HUES6 (cell line): ENCODE measurements at regions not wholly inside any gene's neighbourhood (a gene's known extent, or its start where the extent isn't known, plus 50 kb on each side); places are given as distances from the start of the nearest gene placed in this dataset.

Source experiments
- H3K27ac ChIP-seq: 2 replicates; pipeline ENCODE4 v1.7.0; 2013; ENCODE audit warnings: low read depth, mild to moderate bottlenecking, low read length, inconsistent platforms
- H3K27me3 ChIP-seq: 2 replicates; pipeline ENCODE4 v1.6.1; 2013; ENCODE audit warnings: low read length; ENCODE audit not compliant: control insufficient read depth, insufficient read depth
- H3K36me3 ChIP-seq: 2 replicates; pipeline ENCODE4 v1.6.1; 2013; ENCODE audit warnings: low read length; ENCODE audit not compliant: control insufficient read depth, insufficient read depth
- H3K4me1 ChIP-seq: 2 replicates; pipeline ENCODE4 v1.6.1; 2013; ENCODE audit warnings: low read length; ENCODE audit not compliant: control insufficient read depth, insufficient read depth
- H3K4me3 ChIP-seq: 2 replicates; pipeline ENCODE4 v1.5.1; 2013; ENCODE audit warnings: low read depth, low read length
- H3K9ac ChIP-seq: one replicate; pipeline ENCODE4 v1.6.1; 2013; ENCODE audit warnings: mild to moderate bottlenecking, low read length
- H3K9me3 ChIP-seq: 2 replicates; pipeline ENCODE4 v1.6.1; 2013; ENCODE audit warnings: low read depth, low read length; ENCODE audit not compliant: control insufficient read depth, insufficient read depth

DNA sequence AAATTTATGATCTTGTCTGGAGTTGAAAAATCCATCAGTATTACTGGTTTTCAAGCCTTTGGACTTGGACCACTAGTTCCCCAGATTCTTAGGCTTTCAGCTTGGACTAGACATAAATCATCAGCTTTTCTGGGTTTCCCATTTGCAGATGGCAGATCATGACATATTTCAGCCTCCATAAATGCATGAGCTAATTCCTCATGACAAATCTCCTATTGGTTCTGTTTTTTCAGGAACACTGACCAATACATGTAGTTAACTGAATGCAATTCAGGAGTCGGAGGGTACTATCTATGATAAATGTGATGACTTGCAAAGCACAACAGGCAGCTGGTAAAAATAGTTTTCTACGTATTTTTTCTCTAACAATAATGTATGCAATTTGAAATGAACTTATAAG is 635.6 kb downstream of the TRAM1L1 start:
- H3K27me3 ChIP-seq = no peaks in the 10 kb centered on the region
- no peaks in the 10 kb centered on the region for H3K9me3 ChIP-seq
- no peak overlapping the region for H3K4me3 ChIP-seq
- no peak overlapping the region for H3K27ac ChIP-seq
- H3K4me1 ChIP-seq = no peaks in the 10 kb centered on the region
- no peaks in the 10 kb centered on the region for H3K36me3 ChIP-seq
- no peak overlapping the region for H3K9ac ChIP-seq

DNA sequence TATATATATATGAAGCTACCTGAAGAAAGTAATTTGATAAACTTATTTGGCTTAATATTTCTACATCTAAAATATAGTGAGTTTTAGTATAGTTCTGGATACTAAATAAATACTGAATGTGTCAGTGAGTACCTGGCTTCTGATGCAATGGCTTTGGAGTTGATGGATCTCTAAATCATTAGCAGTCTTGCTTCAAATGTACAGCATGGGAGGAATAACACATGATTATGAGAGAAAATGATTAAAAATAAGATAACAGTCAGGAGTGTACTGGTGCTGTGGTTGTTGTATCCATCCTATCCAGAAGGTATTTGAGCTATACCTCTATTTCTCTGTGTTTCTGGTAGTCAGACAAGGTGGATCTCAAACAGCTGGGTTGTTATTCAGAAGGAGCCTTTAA is 641.3 kb downstream of the TRAM1L1 start:
- H3K27me3 ChIP-seq = no peaks in the 10 kb centered on the region
- no peaks in the 10 kb centered on the region for H3K36me3 ChIP-seq
- no peak overlapping the region for H3K27ac ChIP-seq
- H3K4me3 ChIP-seq = no peak overlapping the region
- H3K4me1 ChIP-seq = no peaks in the 10 kb centered on the region
- H3K9ac ChIP-seq = no peak overlapping the region
- 0 out of 2 replicates have a peak, but pooled peaks cover 3% of the 10 kb centered on the region for H3K9me3 ChIP-seq

DNA sequence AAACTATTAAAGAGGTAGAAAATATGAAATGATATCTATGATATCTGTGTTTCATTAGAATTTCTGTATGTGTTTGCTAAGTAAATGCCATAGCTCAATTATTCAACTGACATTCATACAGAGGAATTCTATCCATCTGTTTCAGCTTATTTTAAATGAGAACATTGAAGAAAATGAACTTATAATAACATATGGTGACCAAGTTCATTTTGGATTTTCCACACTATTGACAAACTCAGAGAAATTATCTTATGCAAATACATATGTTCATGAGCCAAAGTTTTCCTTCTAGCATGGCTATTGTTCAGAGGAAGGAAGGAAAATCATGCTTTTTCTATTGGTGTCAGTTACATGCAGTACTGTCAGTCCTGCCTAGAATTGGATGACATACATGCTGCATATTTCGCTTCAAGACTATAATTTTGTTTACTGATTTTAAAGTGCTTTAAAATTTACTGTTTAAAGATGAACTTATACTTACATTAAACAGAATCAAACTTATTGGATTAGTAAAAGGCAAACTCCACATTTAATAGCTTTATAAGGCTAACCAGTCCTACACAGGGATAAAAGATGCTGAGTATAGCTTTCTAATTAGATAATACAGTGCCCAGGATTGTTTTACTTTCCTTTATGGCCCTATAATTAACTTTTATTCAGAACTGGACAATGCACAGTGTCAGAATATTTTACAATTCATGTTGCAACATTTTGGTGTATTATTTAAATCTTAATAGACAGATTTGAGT is 646.2 kb downstream of the TRAM1L1 start:
- no peaks in the 10 kb centered on the region for H3K4me1 ChIP-seq
- 0 out of 2 replicates have a peak, but pooled peaks cover 3% of the 10 kb centered on the region for H3K9me3 ChIP-seq
- no peak overlapping the region for H3K27ac ChIP-seq
- H3K4me3 ChIP-seq = no peak overlapping the region
- no peak overlapping the region for H3K9ac ChIP-seq
- no peaks in the 10 kb centered on the region for H3K27me3 ChIP-seq
- no peaks in the 10 kb centered on the region for H3K36me3 ChIP-seq

DNA sequence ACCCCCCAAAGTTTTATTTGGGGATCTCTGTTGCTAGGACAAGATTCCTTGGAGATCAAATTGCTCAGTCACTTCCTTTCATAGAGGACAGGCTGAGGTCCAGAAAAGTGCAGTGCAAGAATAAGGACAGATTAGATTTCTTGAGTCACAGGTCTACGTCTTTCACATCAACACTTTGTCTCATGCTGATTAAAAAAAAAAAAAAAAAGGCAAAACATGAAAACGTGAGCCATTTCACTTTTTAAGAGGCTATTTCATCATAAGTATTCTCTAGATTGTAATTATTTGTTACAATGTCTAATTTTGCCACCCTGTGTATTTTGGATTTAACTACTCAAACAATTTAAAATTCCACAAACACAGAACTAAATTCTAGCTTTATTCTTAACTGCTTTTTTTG is 647.0 kb downstream of the TRAM1L1 start:
- H3K9ac ChIP-seq = no peak overlapping the region
- H3K9me3 ChIP-seq = 0 out of 2 replicates have a peak, but pooled peaks cover 3% of the 10 kb centered on the region
- no peaks in the 10 kb centered on the region for H3K36me3 ChIP-seq
- no peak overlapping the region for H3K4me3 ChIP-seq
- no peaks in the 10 kb centered on the region for H3K27me3 ChIP-seq
- no peaks in the 10 kb centered on the region for H3K4me1 ChIP-seq
- no peak overlapping the region for H3K27ac ChIP-seq

DNA sequence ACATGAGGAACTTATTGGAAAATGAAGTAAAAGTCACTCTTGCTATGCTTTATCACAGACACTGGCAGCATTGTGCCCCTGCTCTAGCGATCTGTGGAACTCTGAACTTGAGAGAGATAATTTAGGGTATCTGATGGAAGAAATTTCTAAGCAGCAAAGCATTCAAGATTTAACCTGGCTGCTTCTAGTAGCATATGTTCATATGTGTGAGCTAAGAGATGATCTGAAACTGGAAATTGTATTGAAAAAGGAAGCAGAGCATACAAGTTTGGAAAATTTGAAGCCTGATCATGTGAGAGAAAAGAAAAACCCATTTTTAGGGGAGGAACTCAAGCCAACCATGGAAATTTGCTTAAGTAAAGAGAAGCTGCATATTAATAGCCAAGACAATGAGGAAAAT is 657.7 kb downstream of the TRAM1L1 start:
- no peak overlapping the region for H3K4me3 ChIP-seq
- no peaks in the 10 kb centered on the region for H3K36me3 ChIP-seq
- no peak overlapping the region for H3K27ac ChIP-seq
- H3K4me1 ChIP-seq = no peaks in the 10 kb centered on the region
- H3K9ac ChIP-seq = no peak overlapping the region
- peaks cover 10% of the 10 kb centered on the region for H3K9me3 ChIP-seq
- no peaks in the 10 kb centered on the region for H3K27me3 ChIP-seq

DNA sequence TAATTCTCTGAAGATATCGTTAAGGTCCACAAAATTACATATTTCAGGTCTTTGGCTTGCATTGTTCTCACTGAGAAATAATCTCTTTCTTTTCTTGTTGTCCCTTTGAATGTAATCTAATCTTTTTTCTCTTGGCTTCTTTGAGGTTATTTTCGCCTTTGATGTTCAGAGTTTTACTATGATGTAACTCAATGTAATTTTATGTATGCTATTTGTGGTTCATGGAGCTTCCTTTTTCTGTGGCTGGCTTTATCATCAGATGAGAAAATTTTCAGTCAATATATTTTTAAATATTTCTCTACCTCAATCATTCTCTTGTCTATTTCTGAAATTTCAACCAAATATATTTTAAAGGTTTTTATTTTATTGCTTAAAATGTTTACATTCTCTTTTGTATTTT is 672.2 kb downstream of the TRAM1L1 start:
- no peaks in the 10 kb centered on the region for H3K9me3 ChIP-seq
- H3K36me3 ChIP-seq = no peaks in the 10 kb centered on the region
- no peak overlapping the region for H3K4me3 ChIP-seq
- no peaks in the 10 kb centered on the region for H3K4me1 ChIP-seq
- H3K27me3 ChIP-seq = no peaks in the 10 kb centered on the region
- no peak overlapping the region for H3K27ac ChIP-seq
- H3K9ac ChIP-seq = no peak overlapping the region

DNA sequence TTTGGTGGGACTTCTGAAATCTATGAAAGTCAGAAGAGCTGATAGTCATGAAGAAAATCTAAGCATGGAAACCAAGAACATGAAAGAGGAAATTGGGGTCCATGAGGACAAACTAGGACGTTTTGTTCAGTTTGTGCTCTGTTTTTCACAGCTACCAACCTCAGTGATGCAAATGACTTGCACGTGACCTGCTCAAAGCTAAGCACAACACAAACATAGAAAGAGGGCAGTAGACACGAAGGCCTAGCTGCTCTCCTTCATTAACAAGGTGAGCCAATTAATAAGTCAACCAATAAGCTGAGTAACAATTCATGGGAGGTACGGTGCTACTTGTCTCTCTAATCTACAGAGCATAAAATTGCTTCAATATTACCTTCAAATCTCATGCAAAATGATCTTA is 684.1 kb downstream of the TRAM1L1 start:
- H3K4me1 ChIP-seq = peaks cover 12% of the 10 kb centered on the region
- H3K9ac ChIP-seq = no peak overlapping the region
- no peaks in the 10 kb centered on the region for H3K27me3 ChIP-seq
- H3K27ac ChIP-seq = no peak overlapping the region
- H3K9me3 ChIP-seq = no peaks in the 10 kb centered on the region
- no peak overlapping the region for H3K4me3 ChIP-seq
- no peaks in the 10 kb centered on the region for H3K36me3 ChIP-seq

DNA sequence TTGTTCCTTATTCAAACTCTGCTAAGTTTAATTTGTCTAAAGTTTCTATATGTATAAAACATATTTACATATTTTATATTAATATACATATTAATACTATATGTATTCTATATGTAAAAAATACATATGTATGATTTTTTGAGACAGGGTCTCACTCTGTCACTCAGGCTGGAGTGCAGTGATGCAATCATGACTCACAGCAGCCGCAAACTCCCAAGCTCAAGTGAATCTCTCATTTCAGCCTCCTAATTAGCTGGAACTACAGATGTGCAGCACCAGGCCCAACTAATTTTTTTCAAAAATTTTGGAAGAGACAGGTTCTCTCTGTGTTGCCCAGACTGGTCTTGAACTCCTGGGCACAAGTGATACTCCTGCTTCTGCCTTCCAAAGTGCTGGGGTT is 684.9 kb downstream of the TRAM1L1 start:
- no peak overlapping the region for H3K9ac ChIP-seq
- H3K27ac ChIP-seq = no peak overlapping the region
- H3K4me1 ChIP-seq = peaks cover 16% of the 10 kb centered on the region
- no peak overlapping the region for H3K4me3 ChIP-seq
- H3K27me3 ChIP-seq = no peaks in the 10 kb centered on the region
- no peaks in the 10 kb centered on the region for H3K36me3 ChIP-seq
- no peaks in the 10 kb centered on the region for H3K9me3 ChIP-seq

DNA sequence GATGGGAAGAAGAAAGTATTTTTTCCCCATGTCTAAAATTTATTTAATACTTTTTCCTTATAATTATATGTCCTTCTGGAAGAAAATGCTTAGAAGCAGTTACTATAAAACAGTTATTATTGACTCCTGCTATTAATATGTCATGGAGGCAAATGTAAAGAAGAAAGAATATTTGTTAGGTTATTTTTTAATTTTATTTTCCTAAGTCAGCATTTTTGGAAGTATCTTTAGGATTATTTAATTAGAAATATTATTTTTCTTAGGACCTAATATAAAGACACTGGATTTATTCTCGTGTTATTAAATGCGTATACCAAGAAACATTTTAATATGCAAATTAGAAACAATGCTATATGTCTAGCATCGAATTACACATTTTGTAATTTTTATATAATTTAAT is 687.7 kb downstream of the TRAM1L1 start:
- no peak overlapping the region for H3K27ac ChIP-seq
- no peaks in the 10 kb centered on the region for H3K9me3 ChIP-seq
- H3K36me3 ChIP-seq = no peaks in the 10 kb centered on the region
- peaks cover 16% of the 10 kb centered on the region for H3K4me1 ChIP-seq
- H3K27me3 ChIP-seq = no peaks in the 10 kb centered on the region
- no peak overlapping the region for H3K9ac ChIP-seq
- no peak overlapping the region for H3K4me3 ChIP-seq

DNA sequence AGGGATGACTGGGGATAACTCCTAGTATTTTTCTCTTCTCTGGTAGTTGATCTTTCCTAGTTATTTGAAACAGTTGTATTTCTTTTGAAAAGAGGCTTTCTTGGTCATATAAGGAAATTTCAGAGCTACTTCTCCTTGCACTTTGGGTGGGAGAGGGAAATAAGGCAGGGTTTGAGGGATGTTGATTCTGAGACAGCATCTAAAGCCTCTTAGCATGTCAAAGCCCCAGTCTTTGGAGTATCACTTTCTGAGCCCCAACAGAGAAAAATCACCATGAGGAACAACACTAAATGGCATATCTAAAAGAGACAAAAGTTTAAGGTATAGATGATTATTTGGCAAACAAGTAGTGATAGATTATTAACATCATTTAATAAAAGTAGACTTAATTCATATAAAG is 688.1 kb downstream of the TRAM1L1 start:
- Histone ChIP-seq H3K36me3 (no peaks in the 10 kb centered on the region), H3K27ac (no peak overlapping the region), H3K27me3 (no peaks in the 10 kb centered on the region), H3K9ac (no peak overlapping the region), H3K4me1 (peaks cover 16% of the 10 kb centered on the region), H3K4me3 (no peak overlapping the region), H3K9me3 (no peaks in the 10 kb centered on the region)

DNA sequence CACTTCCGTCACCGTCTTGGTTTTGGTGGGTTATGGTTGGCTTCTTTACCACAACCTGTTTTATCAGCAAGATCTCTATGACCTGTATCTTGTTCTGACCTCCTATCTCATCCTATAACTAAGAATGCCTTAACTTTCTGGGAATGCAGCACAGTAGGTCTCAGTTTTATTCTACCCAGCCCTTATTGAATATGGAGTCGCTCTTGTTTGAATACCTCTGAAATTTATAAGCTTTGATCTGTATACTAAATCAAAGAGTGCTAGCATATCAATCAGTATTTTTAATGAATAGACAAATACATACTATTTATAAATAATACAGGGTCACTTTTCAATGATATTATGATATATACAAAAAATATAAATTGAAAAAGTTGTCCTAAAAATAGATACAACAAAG is 690.0 kb downstream of the TRAM1L1 start:
- Histone ChIP-seq H3K4me1 (peaks cover 13% of the 10 kb centered on the region), H3K27ac (no peak overlapping the region), H3K4me3 (no peak overlapping the region), H3K36me3 (no peaks in the 10 kb centered on the region), H3K27me3 (no peaks in the 10 kb centered on the region), H3K9me3 (no peaks in the 10 kb centered on the region), H3K9ac (no peak overlapping the region)
